22Rv1 (cell line): ENCODE measurements at regions not wholly inside any gene's neighbourhood (a gene's known extent, or its start where the extent isn't known, plus 50 kb on each side); places are given as distances from the start of the nearest gene placed in this dataset.

Source experiments
- ZFX ChIP-seq: fragments of 450-650 bp; IDR thresholded peaks from 2 replicates; pipeline ENCODE4 v1.6.1; 2017; ENCODE audit warnings: antibody characterized with exemption, borderline replicate concordance
- TF ChIP-seq, protein P1 (sequence below): fragments of 450-650 bp; IDR thresholded peaks from 2 replicates; pipeline ENCODE4 v1.5.1; 2017; ENCODE audit warnings: mild to moderate bottlenecking

DNA sequence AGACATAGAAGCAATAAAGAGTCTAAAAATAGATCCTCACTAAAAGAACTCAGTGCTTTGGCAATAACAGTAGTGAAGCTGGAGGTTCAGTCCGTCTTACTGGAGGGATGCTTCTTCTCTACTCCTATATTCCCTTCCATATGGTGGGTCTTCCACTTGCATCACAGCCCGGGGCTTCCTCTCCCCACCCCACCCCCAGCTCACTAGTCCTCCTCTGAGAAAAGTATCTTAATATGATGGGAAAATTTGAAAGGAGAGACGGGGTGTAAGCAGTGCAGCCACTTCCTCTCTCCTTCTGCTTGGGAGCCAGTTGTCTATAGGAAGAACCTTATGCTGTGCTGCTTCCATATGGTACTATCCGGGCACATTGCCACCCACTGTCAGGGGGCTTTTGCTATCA lies 57.2 kb upstream of the SPOPL start:
- TF ChIP-seq, protein P1, sequence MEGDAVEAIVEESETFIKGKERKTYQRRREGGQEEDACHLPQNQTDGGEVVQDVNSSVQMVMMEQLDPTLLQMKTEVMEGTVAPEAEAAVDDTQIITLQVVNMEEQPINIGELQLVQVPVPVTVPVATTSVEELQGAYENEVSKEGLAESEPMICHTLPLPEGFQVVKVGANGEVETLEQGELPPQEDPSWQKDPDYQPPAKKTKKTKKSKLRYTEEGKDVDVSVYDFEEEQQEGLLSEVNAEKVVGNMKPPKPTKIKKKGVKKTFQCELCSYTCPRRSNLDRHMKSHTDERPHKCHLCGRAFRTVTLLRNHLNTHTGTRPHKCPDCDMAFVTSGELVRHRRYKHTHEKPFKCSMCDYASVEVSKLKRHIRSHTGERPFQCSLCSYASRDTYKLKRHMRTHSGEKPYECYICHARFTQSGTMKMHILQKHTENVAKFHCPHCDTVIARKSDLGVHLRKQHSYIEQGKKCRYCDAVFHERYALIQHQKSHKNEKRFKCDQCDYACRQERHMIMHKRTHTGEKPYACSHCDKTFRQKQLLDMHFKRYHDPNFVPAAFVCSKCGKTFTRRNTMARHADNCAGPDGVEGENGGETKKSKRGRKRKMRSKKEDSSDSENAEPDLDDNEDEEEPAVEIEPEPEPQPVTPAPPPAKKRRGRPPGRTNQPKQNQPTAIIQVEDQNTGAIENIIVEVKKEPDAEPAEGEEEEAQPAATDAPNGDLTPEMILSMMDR, result no peak
- no peak for TF ChIP-seq ZFX
